Chondrocyte (in vitro differentiated cells): ENCODE measurements at regions not wholly inside any gene's neighbourhood (a gene's known extent, or its start where the extent isn't known, plus 50 kb on each side); places are given as distances from the start of the nearest gene placed in this dataset.
"Not testable (repeated sequence)": the region's sequence is repeated elsewhere in the genome, so short reads cannot be mapped to it uniquely, and the experiment has no call there.

Experiments used
- DNase-seq: peaks from one replicate; pipeline ENCODE4 v3.0.0; 2021; ENCODE audit warnings: mixed read lengths, low spot score
- H3K27ac Mint-ChIP-seq: one replicate; pipeline ENCODE4 v1.8.0; 2021; ENCODE audit warnings: mild to moderate bottlenecking, moderate library complexity, mixed read lengths; ENCODE audit not compliant: unreplicated experiment
- H3K27me3 Mint-ChIP-seq: 2 replicates; pipeline ENCODE4 v1.8.0; 2021; ENCODE audit warnings: low read depth, mixed read lengths
- H3K36me3 Mint-ChIP-seq: 2 replicates; pipeline ENCODE4 v1.8.0; 2021; ENCODE audit warnings: low read depth, mixed read lengths
- H3K4me1 Mint-ChIP-seq: 2 replicates; pipeline ENCODE4 v1.8.0; 2021; ENCODE audit warnings: low read depth, mild to moderate bottlenecking, mixed read lengths
- H3K4me3 Mint-ChIP-seq: one replicate; pipeline ENCODE4 v1.8.0; 2021; ENCODE audit warnings: mild to moderate bottlenecking, moderate library complexity, mixed read lengths; ENCODE audit not compliant: unreplicated experiment
- H3K9me3 Mint-ChIP-seq: 2 replicates; pipeline ENCODE4 v1.8.0; 2021; ENCODE audit warnings: low read depth, mixed read lengths
- TF ChIP-seq, protein P1 (sequence below): fragments of 200-600 bp; sonication (generic); IDR thresholded peaks from 2 replicates; pipeline ENCODE4 v1.5.0; 2021; ENCODE audit warnings: antibody characterized with exemption, mild to moderate bottlenecking, moderate library complexity

DNA sequence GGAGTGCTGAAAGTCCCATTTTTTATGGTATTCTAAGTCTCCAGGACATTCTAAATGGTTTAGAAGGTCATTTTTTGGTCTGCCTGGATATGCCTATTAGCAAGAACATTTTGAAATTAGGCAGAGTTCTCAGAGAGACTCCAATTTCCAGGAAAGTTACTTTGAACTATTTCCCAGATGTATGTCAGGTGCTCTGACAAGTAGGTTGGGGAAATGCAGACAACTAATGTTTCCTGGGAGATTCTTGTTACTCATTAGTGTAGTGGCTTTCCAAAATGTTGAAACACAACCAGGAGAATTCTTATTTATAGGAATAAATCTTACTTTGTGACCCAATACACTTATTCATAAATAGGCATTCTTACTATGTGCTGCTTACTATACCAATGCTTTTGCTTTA, 268.4 kb downstream of the ZNF37A start:
- not testable (repeated sequence) for H3K36me3 Mint-ChIP-seq, H3K27ac Mint-ChIP-seq, DNase-seq, H3K27me3 Mint-ChIP-seq, H3K4me3 Mint-ChIP-seq, H3K4me1 Mint-ChIP-seq
- peaks cover 15% of the 10 kb centered on the region for H3K9me3 Mint-ChIP-seq

GRCh38 chr10:38364073-38364472, 269.9 kb downstream of the ZNF37A start:
- not testable (repeated sequence) for DNase-seq, H3K4me1 Mint-ChIP-seq, H3K4me3 Mint-ChIP-seq, H3K36me3 Mint-ChIP-seq, H3K27ac Mint-ChIP-seq, H3K27me3 Mint-ChIP-seq
- peaks cover 17% of the 10 kb centered on the region for H3K9me3 Mint-ChIP-seq

DNA sequence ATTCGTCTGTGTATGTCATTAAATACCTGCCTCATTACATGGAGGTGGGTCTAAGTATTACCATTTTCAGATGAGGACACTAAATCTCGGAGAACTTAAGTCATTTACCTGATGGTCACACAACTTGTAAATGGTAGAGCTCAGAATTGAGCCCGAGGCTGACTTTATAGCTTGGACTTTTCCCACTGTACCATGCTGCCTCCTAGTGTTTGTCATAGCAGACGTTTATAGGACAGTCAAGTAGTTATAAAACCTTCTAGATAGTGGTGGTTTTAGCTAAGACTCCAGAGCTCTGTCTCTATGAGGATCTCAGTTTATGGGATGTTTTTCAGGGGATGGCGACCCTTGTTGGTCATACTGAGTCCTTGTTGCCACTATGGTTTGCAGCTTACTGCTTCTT, 271.8 kb downstream of the ZNF37A start:
- H3K4me1 Mint-ChIP-seq, DNase-seq, H3K4me3 Mint-ChIP-seq, H3K27ac Mint-ChIP-seq, H3K27me3 Mint-ChIP-seq, H3K36me3 Mint-ChIP-seq: not testable (repeated sequence)
- TF ChIP-seq, protein P1, sequence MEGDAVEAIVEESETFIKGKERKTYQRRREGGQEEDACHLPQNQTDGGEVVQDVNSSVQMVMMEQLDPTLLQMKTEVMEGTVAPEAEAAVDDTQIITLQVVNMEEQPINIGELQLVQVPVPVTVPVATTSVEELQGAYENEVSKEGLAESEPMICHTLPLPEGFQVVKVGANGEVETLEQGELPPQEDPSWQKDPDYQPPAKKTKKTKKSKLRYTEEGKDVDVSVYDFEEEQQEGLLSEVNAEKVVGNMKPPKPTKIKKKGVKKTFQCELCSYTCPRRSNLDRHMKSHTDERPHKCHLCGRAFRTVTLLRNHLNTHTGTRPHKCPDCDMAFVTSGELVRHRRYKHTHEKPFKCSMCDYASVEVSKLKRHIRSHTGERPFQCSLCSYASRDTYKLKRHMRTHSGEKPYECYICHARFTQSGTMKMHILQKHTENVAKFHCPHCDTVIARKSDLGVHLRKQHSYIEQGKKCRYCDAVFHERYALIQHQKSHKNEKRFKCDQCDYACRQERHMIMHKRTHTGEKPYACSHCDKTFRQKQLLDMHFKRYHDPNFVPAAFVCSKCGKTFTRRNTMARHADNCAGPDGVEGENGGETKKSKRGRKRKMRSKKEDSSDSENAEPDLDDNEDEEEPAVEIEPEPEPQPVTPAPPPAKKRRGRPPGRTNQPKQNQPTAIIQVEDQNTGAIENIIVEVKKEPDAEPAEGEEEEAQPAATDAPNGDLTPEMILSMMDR: peak; percentile 63
- H3K9me3 Mint-ChIP-seq: peaks cover 17% of the 10 kb centered on the region

DNA sequence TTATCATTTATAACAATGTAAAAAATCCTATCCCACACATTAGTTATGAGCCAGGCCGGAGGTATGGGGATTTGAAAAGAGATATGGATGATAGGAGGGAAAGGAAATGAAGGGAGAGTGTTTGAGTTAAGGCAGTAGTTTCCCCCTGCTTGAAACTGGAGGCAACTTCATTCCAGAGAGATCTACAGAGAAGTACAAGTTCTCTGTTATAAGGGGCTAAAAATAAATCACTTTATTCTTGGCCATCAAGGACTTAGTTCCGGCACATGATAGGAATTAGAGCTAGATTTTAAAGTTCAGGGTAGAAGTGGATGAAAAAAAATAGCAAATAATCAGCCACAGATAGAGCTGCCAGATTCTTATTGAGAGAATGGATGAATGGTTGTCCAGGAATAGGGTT, 289.7 kb downstream of the ZNF37A start:
- H3K9me3 Mint-ChIP-seq: peaks cover 18% of the 10 kb centered on the region
- DNase-seq, H3K36me3 Mint-ChIP-seq, H3K4me1 Mint-ChIP-seq, H3K4me3 Mint-ChIP-seq, H3K27ac Mint-ChIP-seq, H3K27me3 Mint-ChIP-seq: not testable (repeated sequence)

DNA sequence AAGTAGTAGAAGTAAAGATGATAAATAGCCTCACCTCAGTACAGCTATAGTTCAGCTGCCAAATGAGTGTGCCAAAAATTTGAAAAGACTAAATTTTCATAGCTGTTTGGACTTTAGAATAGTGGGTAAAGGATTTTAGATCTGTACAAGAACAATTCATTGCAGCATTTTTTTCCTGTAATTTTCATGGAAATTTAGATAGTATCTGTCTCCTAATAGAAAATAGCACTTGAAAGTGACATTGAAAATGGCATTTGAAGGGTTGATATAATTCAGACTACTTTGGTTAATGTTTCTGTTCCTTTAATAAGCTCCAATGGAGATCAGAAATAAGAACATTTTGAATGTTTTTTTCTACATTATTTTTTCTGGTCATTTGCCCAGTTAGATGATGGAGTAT, 292.7 kb downstream of the ZNF37A start:
- H3K27me3 Mint-ChIP-seq, H3K4me3 Mint-ChIP-seq, H3K4me1 Mint-ChIP-seq, H3K36me3 Mint-ChIP-seq, H3K27ac Mint-ChIP-seq, DNase-seq: not testable (repeated sequence)
- H3K9me3 Mint-ChIP-seq: peaks cover 12% of the 10 kb centered on the region

DNA sequence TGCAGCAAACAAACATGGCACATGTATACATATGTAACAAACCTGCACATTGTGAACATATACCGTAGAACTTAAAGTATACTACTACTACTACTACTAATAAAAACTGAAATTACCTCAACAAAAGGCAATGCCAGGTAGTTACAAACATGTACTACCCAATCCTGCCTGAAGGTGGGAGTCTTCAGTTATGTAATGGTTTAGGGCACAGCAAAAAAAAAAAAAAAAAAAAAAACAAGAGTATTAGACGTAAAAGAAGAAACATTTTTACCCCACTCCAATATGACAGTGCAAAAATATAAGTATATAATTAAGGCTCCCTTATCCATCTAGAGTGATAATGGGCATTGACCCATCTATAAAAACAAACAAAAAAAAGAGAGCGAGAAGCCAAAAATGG, 296.6 kb downstream of the ZNF37A start:
- not testable (repeated sequence) for H3K4me3 Mint-ChIP-seq, H3K9me3 Mint-ChIP-seq, H3K4me1 Mint-ChIP-seq, DNase-seq, H3K27me3 Mint-ChIP-seq, H3K36me3 Mint-ChIP-seq, H3K27ac Mint-ChIP-seq
- TF ChIP-seq, protein P1: peak; percentile 25

GRCh38 chr10:38395465-38395864, 301.3 kb downstream of the ZNF37A start:
- H3K27me3 Mint-ChIP-seq, H3K4me3 Mint-ChIP-seq, H3K4me1 Mint-ChIP-seq, DNase-seq, H3K36me3 Mint-ChIP-seq, H3K27ac Mint-ChIP-seq: not testable (repeated sequence)
- H3K9me3 Mint-ChIP-seq: peaks cover 12% of the 10 kb centered on the region

DNA sequence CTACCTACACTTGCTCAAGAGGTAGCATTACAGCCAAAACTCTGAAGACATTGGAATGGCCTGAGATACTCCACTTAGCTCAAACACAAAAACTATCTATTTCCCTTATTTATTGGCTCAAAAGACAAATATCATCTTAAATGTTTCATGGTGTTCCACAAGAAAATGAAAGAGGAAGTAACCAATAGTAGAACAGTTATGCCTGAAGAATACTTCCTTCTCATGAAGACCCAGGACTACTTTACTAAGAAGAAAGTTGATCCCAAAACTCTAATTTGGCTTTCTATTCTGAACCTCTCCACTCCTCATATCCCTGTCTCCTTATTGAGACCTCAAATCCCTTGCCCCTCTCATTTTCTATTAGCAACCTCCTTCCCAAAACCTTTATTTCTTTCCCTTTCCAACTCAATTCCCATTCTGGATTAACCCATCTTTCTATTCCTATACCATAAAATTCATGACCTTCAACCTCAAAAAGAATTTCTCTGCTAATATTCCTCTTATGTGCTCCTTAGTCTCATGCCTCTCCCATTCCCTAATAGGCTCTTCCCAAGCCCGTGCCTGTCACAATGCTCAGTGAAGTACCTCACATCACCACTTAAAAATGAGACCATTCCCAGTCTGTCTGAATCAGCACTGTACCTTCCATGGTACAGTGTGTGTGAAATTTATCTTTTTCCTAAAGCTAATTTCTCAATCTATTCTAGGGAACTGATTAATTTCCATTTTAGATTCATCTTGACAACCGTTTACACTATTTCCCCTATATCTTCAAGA, 302.2 kb downstream of the ZNF37A start:
- not testable (repeated sequence) for H3K27ac Mint-ChIP-seq, DNase-seq, H3K27me3 Mint-ChIP-seq, H3K9me3 Mint-ChIP-seq, H3K4me3 Mint-ChIP-seq, H3K36me3 Mint-ChIP-seq, H3K4me1 Mint-ChIP-seq

- H3K4me3 Mint-ChIP-seq, H3K9me3 Mint-ChIP-seq, H3K27ac Mint-ChIP-seq, H3K4me1 Mint-ChIP-seq, H3K36me3 Mint-ChIP-seq, H3K27me3 Mint-ChIP-seq, DNase-seq: not testable (repeated sequence)
Observed at GRCh38 chr10:38401565-38401964, 307.4 kb downstream of the ZNF37A start.

DNA sequence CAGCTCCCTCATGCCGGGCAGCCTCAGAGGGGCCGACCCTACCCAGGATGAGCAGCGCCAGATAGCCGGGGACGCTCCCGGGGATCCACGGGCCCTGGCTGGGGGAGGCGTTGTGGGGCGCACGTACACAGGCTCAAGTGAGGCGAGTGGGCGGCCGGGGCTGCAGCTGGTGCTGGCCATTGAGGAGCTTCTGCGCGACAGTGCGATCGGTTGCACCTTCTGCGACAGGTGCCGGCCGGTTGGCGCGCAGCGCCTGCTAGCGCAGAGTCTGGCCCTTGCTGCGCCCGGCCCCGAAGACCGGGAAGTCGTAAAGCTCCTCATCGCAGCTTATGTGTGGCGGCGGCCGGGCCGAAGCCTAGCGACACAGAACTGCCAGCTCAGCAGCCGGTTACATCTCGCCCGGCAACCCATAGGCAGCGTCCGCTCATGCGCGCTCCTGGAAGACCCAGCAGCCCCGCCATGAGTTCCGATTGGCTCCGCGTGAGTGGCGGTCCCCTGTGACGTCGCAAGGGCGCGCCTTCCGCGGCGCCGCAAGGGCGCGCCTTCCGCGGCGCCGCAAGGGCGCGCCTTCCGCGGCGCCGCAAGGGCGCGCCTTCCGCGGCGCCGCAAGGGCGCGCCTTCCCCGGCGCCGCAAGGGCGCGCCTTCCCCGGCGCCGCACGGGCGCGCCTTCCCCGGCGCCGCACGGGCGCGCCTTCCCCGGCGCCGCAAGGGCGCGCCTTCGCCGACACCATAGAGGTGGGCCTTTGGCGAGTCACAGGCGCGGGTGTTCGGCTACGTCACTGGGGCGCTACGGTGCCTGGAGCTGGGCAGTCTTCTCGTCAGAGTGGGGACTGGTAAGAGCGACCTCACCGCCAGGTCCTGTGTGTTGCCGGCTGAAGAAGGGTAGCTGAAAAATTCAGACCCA, 308.6 kb downstream of the ZNF37A start:
- not testable (repeated sequence) for H3K27me3 Mint-ChIP-seq, H3K36me3 Mint-ChIP-seq, H3K4me1 Mint-ChIP-seq, H3K9me3 Mint-ChIP-seq
- Mint-ChIP-seq H3K27ac (peak overlapping the region; percentile 92), H3K4me3 (peak overlapping the region; percentile 76)
- DNase-seq: peak; percentile 86
